HG02623 (cell line): ENCODE measurements at regions not wholly inside any gene's neighbourhood (a gene's known extent, or its start where the extent isn't known, plus 50 kb on each side); places are given as distances from the start of the nearest gene placed in this dataset.
"Not testable (repeated sequence)": the region's sequence is repeated elsewhere in the genome, so short reads cannot be mapped to it uniquely, and the experiment has no call there.

ENCODE experiments used
- ATAC-seq: cut with Tn5 transposase; IDR thresholded peaks from one replicate; pipeline ENCODE4 v1.9.1; 2021; ENCODE audit warnings: moderate library complexity; ENCODE audit not compliant: unreplicated experiment

GRCh38 chr1:189977184-189977583 lies 500.5 kb downstream of the BRINP3 start:
- no peak for ATAC-seq

DNA sequence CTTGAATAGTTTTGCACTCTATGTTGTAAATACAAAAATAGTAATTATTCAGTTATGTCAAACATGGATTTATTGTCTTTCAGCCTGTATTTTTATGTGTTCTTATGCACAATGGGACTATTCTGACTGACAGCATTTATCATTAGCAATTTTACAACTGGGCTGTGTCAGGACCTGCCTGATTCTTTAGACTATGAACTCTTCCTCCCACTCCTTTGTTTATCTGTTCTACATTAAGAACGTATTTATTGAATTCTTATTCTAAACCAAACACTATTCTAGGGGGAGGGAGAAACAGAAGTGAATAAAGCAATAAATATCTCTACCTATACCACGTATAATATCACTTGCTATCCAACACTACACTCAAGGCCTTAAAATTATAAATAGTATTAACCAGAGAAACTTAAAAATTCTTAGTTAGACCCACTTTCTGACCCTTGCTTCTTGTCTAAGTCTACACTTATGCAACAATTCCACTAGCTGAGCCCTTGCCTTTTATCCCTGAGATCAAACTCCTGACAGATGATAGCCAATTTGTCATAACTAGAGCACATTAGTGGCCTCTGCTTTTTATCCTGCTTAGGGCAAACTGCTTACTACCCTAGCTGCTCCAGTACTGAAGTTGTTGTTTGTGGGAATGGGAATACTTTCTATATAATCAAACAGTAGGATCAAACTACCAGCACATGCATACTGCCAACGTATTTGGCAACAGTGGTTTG lies 494.3 kb downstream of the BRINP3 start:
- no peak for ATAC-seq

DNA sequence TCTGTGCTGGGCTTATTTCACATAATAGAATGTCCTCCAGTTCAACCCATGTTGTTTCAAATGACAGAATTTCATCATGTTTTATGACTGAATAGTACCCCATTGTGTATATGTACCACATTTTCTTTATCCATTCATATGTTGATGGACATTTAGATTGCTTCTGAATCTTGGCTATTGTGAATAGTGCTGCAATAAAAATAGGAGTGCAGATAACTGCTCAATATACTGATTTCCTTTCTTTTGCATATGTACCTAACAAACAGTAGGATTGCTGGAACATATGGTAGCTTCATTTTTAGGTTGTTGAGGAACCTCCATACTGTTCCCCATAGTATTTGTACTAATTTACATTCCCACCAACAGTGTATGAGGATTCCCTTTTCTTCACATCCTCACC lies 491.1 kb downstream of the BRINP3 start:
- no peak for ATAC-seq

DNA sequence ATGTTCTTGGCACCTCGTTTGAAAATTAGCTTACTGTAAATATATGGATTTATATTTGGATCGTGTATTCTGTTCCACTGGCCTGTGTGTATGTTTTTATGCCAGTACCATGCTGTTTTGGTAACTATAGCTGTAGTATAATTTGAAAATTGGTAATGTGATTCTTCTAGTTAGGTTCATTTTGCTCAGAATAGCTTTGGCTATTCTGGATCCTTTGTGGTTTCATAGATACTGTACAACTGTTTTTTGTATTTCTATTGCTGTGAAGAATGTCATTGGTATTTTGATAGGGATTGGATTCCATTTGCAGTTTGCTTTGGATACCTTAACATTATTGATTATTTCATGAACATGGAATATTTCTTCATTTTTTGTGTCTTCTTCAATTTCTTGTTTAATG lies 490.2 kb downstream of the BRINP3 start:
- no peak for ATAC-seq

- no peak for ATAC-seq
Observed at GRCh38 chr1:189992856-189993255, 484.8 kb downstream of the BRINP3 start.

DNA sequence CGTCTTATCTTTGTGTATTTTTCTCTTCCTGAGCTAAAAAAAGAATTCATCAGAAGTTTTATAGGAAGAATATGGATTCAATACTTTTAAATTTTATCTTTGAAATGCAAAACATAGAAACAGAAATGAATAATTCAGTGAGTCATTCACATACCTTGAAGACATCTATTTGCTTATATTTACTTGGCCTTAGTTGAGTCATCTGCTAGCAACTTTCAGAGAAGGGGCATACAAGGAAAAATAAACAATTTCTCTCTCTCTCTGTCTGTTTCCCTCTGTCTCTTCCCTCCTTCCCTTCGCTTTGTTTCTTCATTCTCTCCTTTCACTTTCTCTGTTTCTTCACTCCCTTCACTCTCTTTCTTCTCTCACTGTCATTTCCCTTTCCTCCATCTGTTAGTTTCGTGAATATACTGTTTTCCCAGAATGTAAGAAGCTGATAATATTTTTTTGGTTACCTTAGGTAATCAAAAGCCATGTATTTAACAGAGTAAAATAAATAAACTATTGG lies 477.2 kb downstream of the BRINP3 start:
- no peak for ATAC-seq

GRCh38 chr1:190001187-190001586 lies 476.5 kb downstream of the BRINP3 start:
- ATAC-seq: no peak

DNA sequence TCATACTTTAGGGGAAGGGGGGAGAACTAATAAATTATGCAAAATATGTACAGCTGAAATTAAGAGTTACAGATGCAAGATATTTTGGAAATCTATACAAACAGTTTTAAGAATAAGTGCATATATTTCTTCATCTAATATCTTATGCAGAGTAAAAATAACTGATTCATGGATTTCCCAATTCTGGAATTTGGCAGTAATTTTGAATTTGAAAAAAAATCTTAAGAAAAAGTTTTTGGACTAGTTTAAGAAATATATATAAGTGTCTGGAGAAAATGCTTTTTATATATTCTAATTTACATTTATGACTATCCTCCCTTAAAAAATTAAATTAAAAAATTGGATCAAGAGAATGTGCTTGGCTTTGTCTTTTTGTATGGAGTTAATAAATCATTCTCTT lies 474.3 kb downstream of the BRINP3 start:
- ATAC-seq: no peak

DNA sequence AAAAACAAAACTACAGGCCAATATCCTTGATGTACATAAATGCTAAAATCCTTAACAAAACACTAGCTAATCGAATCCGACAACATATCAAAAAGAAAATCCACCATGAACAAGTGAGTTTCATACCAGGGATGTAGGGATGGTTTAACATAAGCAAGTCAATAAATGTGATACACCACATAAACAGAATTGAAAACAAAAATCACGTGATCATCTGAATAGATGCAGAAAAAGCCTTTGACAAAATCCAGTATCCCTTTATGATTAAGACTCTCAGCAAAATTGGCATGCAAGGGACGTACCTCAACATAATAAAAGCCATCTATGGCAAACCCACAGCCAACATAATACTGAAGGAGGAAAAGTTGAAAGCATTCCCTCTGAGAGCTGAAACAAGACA lies 466.1 kb downstream of the BRINP3 start:
- no peak for ATAC-seq

GRCh38 chr1:190019151-190019550 lies 458.5 kb downstream of the BRINP3 start:
- ATAC-seq: not testable (repeated sequence)

DNA sequence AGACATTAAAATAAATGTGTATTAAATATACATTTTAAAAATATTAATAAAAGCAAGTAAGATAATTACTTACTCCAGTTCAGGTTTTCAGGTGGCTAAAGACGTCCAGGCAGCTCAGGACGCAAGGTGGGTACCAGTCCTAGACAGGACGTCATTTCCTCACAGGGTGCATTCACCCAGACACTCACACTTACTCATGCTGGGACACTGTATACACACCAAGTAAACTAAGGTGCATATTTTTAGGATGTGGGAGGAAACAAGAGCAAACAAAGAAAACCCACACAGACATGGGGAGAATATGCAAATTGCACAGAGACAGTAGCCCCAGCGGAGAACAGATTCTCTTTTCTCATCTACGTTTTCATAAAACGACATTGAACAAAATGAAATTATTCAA lies 457.9 kb downstream of the BRINP3 start:
- no peak for ATAC-seq

DNA sequence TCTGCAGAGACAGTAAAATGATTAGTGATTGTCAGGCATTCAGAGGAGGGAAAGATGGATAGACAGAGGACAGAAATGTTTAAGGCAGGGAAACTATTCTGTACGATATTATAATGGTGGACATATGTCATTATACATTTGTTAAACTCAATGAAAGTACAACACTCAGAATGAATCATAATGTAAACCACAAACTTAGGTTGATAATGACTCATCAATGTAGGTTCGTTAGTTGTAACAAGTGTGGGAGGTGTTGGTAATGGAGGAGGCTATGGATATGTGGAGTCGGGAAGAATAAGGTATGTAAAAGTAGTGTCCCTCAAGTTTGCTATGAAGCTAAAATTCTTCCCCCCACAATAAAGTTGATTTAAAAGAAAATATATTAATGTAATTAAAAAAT lies 455.0 kb downstream of the BRINP3 start:
- no peak for ATAC-seq

GRCh38 chr1:190029441-190029840 lies 448.2 kb downstream of the BRINP3 start:
- ATAC-seq: no peak

- ATAC-seq: no peak
Observed at GRCh38 chr1:190043655-190044054, 434.0 kb downstream of the BRINP3 start.

- ATAC-seq: no peak
Observed at GRCh38 chr1:190046231-190046630, 431.4 kb downstream of the BRINP3 start.
